Gastrocnemius medialis (tissue), 4 donors: ENCODE measurements at regions not wholly inside any gene's neighbourhood (a gene's known extent, or its start where the extent isn't known, plus 50 kb on each side); places are given as distances from the start of the nearest gene placed in this dataset.

Experiments used
- ATAC-seq, 2 donors: fragments of 150-250 bp; one replicate each; pipeline ENCODE4 v1.9.1; 2016
- DNase-seq, 2 donors: peaks; one replicate each; pipeline ENCODE4 v3.0.0-alpha.2; 2019
- H3K27ac ChIP-seq, 4 donors: fragments of 200-600 bp; sonication (generic); 1 replicate in 1 of 4; 2 replicates in 3 of 4; pipeline ENCODE4 v1.5.1; 2016 to 2018; ENCODE audit warnings: mild to moderate bottlenecking in 2 of 4, moderate library complexity in 1 of 4
- H3K27me3 ChIP-seq, 3 donors: fragments of 200-600 bp; sonication (generic) in 2 of 3; 1 replicate in 1 of 3; 2 replicates in 2 of 3; pipeline versions ENCODE4 v1.5.1 to v1.6.0; 2016 to 2019; ENCODE audit warnings: mild to moderate bottlenecking in 1 of 3, moderate library complexity in 1 of 3
- H3K36me3 ChIP-seq, 2 donors: fragments of 200-600 bp; sonication (generic) in 1 of 2; one replicate each; pipeline ENCODE4 v1.5.1; 2017 to 2018
- H3K4me1 ChIP-seq, 2 donors: fragments of 200-600 bp; sonication (generic) in 1 of 2; one replicate each; pipeline ENCODE4 v1.5.1; 2016 to 2017; ENCODE audit warnings: mild to moderate bottlenecking in 2 of 2
- H3K4me3 ChIP-seq, 4 donors: fragments of 200-600 bp; sonication (generic) in 3 of 4; 1 replicate in 1 of 4; 2 replicates in 3 of 4; pipeline ENCODE4 v1.5.1; 2016 to 2019; ENCODE audit warnings: mild to moderate bottlenecking in 2 of 4
- H3K9me3 ChIP-seq, 3 donors: fragments of 200-600 bp; sonication (generic) in 2 of 3; 1 replicate in 1 of 3; 2 replicates in 2 of 3; pipeline ENCODE4 v1.5.1; 2016 to 2019
- CTCF ChIP-seq, 5 experiments: fragments of 450-650 bp in 3 of 5; fragments of 200-600 bp in 2 of 5; sonication (generic) in 2 of 5; IDR thresholded peaks in 4 of 5; conservative IDR thresholded peaks in 1 of 5; 1 replicate in 4 of 5; 2 replicates in 1 of 5; pipeline ENCODE4 v1.5.1; 2016 to 2019; ENCODE audit warnings: antibody characterized with exemption in 5 of 5, mild to moderate bottlenecking in 3 of 5, moderate library complexity in 3 of 5
- POLR2A ChIP-seq, 2 donors: fragments of 450-650 bp; IDR thresholded peaks; one replicate each; pipeline ENCODE4 v1.6.1; 2017; ENCODE audit warnings: antibody characterized with exemption in 2 of 2, mild to moderate bottlenecking in 2 of 2, moderate library complexity in 2 of 2
- in situ Hi-C, 4 donors: fragments of 200-750 bp; cut with MboI; loops; one replicate each; pipeline versions ENCODE4 v1.15.0 to v1.8.0; 2017; ENCODE audit warnings: low sequenced_read_pairs in 4 of 4
- intact Hi-C: fragments of 100-400 bp; cut with DNase I; formaldehyde crosslinking; loops from one replicate; pipeline ENCODE4 v1.15.1; 2023; ENCODE audit warnings: low total_unique reads

GRCh38 chr14:101171650-101172049 is 268.1 kb upstream of the RTL1 start:
- in situ Hi-C loops, result no loop called here
- no peak for TF ChIP-seq CTCF (IDR thresholded peaks at IDR 0.05 in 4 of 5, conservative IDR thresholded peaks at IDR 0.05 in 1 of 5)
- no peak for TF ChIP-seq POLR2A (IDR thresholded peaks at IDR 0.05)

GRCh38 chr14:101173698-101174521 is 270.4 kb upstream of the RTL1 start:
- in situ Hi-C loops (no loop called here), intact Hi-C loops (no loop called here)
- DNase-seq (no peak), ATAC-seq (no peak)
- H3K27me3 ChIP-seq, result no peaks in the 10 kb centered on the region
- no peak overlapping the region for H3K27ac ChIP-seq
- H3K36me3 ChIP-seq, result no peaks in the 10 kb centered on the region
- H3K4me3 ChIP-seq, result no peak overlapping the region
- H3K9me3 ChIP-seq, result no peaks in the 10 kb centered on the region
- no peaks in the 10 kb centered on the region for H3K4me1 ChIP-seq
- TF ChIP-seq POLR2A (IDR thresholded peaks at IDR 0.05), result no peak

More at GRCh38 chr14:101171650-101172049, 268.1 kb upstream of the RTL1 start:
- no peaks in the 10 kb centered on the region for H3K27me3 ChIP-seq
- no peak overlapping the region for H3K4me3 ChIP-seq
- no peak for ATAC-seq
- DNase-seq, result no peak
- no peak overlapping the region for H3K27ac ChIP-seq
- H3K36me3 ChIP-seq, result no peaks in the 10 kb centered on the region
- peaks cover 0 to 2% (median 0%) of the 10 kb centered on the region in 3 donors for H3K9me3 ChIP-seq
- no peaks in the 10 kb centered on the region for H3K4me1 ChIP-seq
- intact Hi-C loops, result no loop called here

- Histone ChIP-seq H3K4me3 (no peak overlapping the region), H3K27me3 (no peaks in the 10 kb centered on the region), H3K27ac (no peak overlapping the region), H3K9me3 (no peaks in the 10 kb centered on the region), H3K4me1 (no peaks in the 10 kb centered on the region), H3K36me3 (no peaks in the 10 kb centered on the region)
- ATAC-seq, result no peak
- in situ Hi-C loops, result no loop called here
- DNase-seq, result no peak
- no peak for TF ChIP-seq CTCF (IDR thresholded peaks at IDR 0.05 in 4 of 5, conservative IDR thresholded peaks at IDR 0.05 in 1 of 5)
- no peak for TF ChIP-seq POLR2A (IDR thresholded peaks at IDR 0.05)
- intact Hi-C loops, result no loop called here
Observed at GRCh38 chr14:101174522-101174838, 271.0 kb upstream of the RTL1 start.

GRCh38 chr14:101174980-101175606 is 271.6 kb upstream of the RTL1 start:
- in situ Hi-C loops (no loop called here), intact Hi-C loops (no loop called here)
- Histone ChIP-seq H3K36me3 (no peaks in the 10 kb centered on the region), H3K4me1 (no peaks in the 10 kb centered on the region), H3K27ac (no peak overlapping the region), H3K9me3 (no peaks in the 10 kb centered on the region), H3K4me3 (no peak overlapping the region), H3K27me3 (no peaks in the 10 kb centered on the region)
- DNase-seq (no peak), ATAC-seq (no peak)
- TF ChIP-seq CTCF (IDR thresholded peaks at IDR 0.05 in 4 of 5, conservative IDR thresholded peaks at IDR 0.05 in 1 of 5), result no peak
- no peak for TF ChIP-seq POLR2A (IDR thresholded peaks at IDR 0.05)

GRCh38 chr14:101175731-101176534 is 272.4 kb upstream of the RTL1 start:
- intact Hi-C loops (no loop called here), in situ Hi-C loops (no loop called here)
- Histone ChIP-seq H3K27me3 (no peaks in the 10 kb centered on the region), H3K27ac (no peak overlapping the region), H3K4me3 (no peak overlapping the region), H3K36me3 (no peaks in the 10 kb centered on the region), H3K4me1 (no peaks in the 10 kb centered on the region), H3K9me3 (no peaks in the 10 kb centered on the region)
- DNase-seq, result no peak
- no peak for ATAC-seq
- no peak for TF ChIP-seq POLR2A (IDR thresholded peaks at IDR 0.05)
- TF ChIP-seq CTCF (IDR thresholded peaks at IDR 0.05 in 4 of 5, conservative IDR thresholded peaks at IDR 0.05 in 1 of 5), result no peak
